Retinal pigment epithelial cell (primary cell): ENCODE measurements at regions not wholly inside any gene's neighbourhood (a gene's known extent, or its start where the extent isn't known, plus 50 kb on each side); places are given as distances from the start of the nearest gene placed in this dataset.

ENCODE experiments used
- DNase-seq: peaks from one replicate; pipeline ENCODE4 v3.0.0-alpha.2; 2010; ENCODE audit warnings: low read depth
- H3K4me3 ChIP-seq: 2 replicates; pipeline ENCODE4 v1.5.1; 2011; ENCODE audit warnings: mild to moderate bottlenecking, low read length, control low read depth, moderate library complexity
- TF ChIP-seq, protein P1 (sequence below): conservative IDR thresholded peaks from 2 replicates; pipeline ENCODE4 v1.5.1; 2011; ENCODE audit warnings: low read depth, low read length, control low read depth, inconsistent platforms

DNA sequence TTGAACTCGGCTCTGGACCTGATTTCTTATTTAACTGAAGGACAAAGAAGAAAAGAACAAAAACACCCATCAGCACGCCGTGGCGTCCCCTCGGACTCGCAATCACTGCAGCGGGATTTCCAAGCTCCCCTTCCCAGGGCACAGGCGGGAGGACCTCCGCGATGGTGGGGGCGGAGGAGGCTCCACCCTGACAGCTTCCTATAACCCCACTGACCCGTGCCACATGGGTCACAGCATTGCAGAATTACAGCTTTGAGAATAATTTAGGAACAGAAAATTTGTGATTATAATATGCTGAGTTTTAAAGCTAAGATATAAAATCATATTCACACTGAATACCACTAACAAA, 129.7 kb upstream of the SEC61G start:
- TF ChIP-seq, protein P1, sequence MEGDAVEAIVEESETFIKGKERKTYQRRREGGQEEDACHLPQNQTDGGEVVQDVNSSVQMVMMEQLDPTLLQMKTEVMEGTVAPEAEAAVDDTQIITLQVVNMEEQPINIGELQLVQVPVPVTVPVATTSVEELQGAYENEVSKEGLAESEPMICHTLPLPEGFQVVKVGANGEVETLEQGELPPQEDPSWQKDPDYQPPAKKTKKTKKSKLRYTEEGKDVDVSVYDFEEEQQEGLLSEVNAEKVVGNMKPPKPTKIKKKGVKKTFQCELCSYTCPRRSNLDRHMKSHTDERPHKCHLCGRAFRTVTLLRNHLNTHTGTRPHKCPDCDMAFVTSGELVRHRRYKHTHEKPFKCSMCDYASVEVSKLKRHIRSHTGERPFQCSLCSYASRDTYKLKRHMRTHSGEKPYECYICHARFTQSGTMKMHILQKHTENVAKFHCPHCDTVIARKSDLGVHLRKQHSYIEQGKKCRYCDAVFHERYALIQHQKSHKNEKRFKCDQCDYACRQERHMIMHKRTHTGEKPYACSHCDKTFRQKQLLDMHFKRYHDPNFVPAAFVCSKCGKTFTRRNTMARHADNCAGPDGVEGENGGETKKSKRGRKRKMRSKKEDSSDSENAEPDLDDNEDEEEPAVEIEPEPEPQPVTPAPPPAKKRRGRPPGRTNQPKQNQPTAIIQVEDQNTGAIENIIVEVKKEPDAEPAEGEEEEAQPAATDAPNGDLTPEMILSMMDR, result no peak
- peak overlapping the region; percentile 55 for H3K4me3 ChIP-seq
- DNase-seq, result no peak

DNA sequence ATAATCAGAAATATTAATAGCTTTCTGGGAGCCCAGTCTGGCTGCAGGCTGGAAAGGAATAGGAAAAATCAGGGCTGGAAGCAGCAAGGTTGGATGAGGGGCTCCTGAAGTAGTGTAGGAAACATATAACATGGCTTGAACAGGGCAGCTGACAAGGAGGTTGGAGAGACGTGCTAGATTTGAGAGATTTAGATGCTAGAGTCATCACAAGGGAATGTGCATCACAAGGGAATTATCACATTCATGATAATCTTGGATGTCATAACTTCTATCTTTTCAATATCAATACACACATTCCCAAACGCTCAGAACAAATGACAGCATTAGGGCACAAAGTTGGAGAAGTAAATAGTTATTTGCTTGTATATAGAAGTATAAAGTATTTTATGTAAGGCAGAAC, 120.9 kb upstream of the EGFR start:
- TF ChIP-seq, protein P1, result no peak
- H3K4me3 ChIP-seq, result no peak overlapping the region
- DNase-seq, result no peak

DNA sequence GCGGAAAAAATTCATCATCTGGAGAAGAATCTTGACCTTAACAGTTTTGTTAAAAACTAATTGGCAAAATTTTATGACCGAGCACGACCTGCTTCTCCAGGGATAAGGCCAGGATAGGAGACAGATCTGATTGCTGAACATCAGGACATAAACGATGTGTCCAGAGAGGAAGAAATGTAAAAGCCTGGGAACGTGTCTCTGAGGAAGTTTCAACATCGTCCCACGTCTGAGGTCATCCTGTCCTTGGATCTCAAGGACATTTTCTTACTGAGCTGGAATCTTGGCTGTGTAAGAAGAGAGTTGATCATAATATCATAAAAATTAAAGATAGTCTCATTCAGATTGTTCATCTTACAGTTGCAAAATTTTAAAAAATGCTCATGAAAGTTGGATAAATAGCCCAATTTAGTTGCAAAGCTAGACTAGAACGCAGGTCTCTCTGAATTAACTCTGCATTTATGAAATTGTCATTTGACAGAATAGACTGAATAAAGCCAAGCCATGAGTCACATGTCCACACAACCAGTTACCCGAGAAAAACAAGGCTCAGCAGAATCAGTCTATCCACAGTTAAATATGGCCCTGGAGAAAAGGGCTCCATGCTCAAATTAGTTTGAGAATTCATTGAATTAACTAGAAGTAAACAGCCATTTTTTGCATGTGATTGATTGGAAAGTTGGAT, 120.0 kb upstream of the EGFR start:
- DNase-seq, result no peak
- TF ChIP-seq, protein P1, result no peak
- no peak overlapping the region for H3K4me3 ChIP-seq

DNA sequence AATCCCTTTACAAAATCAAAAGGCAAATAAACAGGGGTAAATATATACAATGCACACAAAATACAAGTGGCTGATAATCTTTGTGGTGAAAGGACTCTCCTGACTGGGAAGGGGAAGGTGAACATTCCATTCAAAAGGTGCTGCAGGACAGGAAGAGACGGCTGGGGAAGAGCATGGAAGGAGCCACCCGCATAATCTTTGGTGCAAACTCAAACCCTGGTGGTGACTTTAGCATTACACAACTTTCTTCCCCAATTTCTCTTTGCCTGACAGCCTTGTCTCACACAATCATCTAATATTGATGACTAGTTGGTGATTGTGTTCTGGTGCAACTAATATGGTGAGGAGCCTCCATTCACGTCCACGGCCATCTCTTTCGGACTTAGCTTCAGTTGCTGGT, 117.0 kb upstream of the EGFR start:
- TF ChIP-seq, protein P1, result no peak
- DNase-seq, result no peak
- no peak overlapping the region for H3K4me3 ChIP-seq

DNA sequence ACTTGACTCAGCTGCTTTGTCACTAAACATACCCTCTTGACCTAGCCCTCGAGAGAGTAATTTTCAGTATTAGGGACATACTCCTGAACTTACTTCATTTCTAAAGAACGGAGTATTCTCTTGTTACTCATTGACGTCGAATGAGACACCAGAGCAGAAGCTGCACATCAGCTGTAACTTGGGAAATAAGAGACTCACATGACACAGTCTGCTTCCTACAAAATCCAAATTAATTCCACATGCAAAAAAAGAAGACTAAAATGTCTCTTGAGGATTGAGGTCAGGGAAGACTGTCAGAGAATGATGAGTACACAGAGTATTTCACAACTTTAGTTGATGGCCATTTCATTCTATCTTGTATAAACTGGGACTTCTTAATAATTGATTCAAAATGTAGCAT, 114.7 kb upstream of the EGFR start:
- H3K4me3 ChIP-seq, result no peak overlapping the region
- no peak for DNase-seq
- TF ChIP-seq, protein P1, result no peak

DNA sequence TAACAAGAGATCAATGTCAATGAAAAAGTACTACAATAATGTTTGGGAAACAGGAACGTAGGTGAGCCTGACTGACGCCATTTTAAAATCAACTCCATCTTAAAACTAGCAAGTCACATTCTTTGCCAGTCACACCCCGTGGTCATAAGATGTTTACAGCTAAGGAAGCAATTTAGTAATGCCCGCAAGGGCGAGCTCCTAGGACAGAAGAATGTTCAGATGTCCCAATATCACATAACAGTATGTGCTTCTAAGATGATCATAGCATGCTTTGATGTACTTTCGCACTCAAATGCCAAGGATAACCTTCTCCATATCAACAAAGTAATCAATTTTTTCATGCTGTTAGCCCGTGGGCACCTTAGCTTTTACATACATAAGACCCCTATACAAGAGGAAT, 113.8 kb upstream of the EGFR start:
- TF ChIP-seq, protein P1, result no peak
- H3K4me3 ChIP-seq, result no peak overlapping the region
- DNase-seq, result no peak

DNA sequence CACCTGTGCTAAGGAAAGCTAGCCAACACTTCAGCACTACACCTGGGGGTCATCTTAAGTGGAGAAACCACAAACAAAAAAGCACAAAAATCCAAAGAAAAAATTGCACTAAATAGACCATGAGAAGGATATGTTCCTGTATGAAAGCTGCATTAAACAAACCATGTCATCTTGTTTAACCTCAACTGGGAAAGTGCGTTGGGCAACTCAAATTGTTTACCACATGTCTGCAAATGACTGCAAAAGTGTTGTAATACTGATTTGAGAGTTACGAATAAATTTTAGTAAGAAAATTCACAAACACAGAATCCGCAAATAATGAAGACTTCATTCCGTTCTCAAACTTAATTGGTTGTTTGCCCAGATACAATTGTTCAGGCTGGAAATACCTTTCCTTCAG, 111.9 kb upstream of the EGFR start:
- no peak overlapping the region for H3K4me3 ChIP-seq
- no peak for DNase-seq
- TF ChIP-seq, protein P1, result no peak
